WTC11 (cell line): ENCODE measurements at regions not wholly inside any gene's neighbourhood (a gene's known extent, or its start where the extent isn't known, plus 50 kb on each side); places are given as distances from the start of the nearest gene placed in this dataset.

ENCODE experiments used
- ATAC-seq: fragments of 200-7000 bp; cut with Tn5 transposase; 2 replicates; pipeline ENCODE4 v1.10.0; 2021; ENCODE audit warnings: mild to moderate bottlenecking, moderate library complexity
- CTCF ChIA-PET: fragments of 300-600 bp; sonication (Branson Sonifier 250); formaldehyde crosslinking; loops from one replicate; lab custom pipeline; 2021; ENCODE audit warnings: antibody characterized with exemption; lab: Charles Lee
- POLR2A ChIA-PET: fragments of 350-600 bp; sonication (Branson Sonifier 250); formaldehyde crosslinking; loops from one replicate; lab custom pipeline; 2021; ENCODE audit warnings: antibody characterized with exemption; lab: Charles Lee
- DNase-seq: peaks from one replicate; pipeline ENCODE4 v3.0.0; 2021; ENCODE audit warnings: low spot score
- H3K27ac Mint-ChIP-seq: 2 replicates; pipeline ENCODE4 v1.8.0; 2021; ENCODE audit warnings: mixed read lengths
- H3K27me3 Mint-ChIP-seq: 2 replicates; pipeline ENCODE4 v1.8.0; 2021; ENCODE audit warnings: low read depth, mild to moderate bottlenecking, moderate library complexity, mixed read lengths
- H3K36me3 Mint-ChIP-seq: 2 replicates; pipeline ENCODE4 v1.8.0; 2021; ENCODE audit warnings: mixed read lengths
- H3K4me1 Mint-ChIP-seq: 2 replicates; pipeline ENCODE4 v1.8.0; 2022; ENCODE audit warnings: mixed read lengths
- H3K4me3 Mint-ChIP-seq: 2 replicates; pipeline ENCODE4 v1.8.0; 2021; ENCODE audit warnings: mild to moderate bottlenecking, moderate library complexity, mixed read lengths
- H3K9me3 Mint-ChIP-seq: 2 replicates; pipeline ENCODE4 v1.8.0; 2021; ENCODE audit warnings: mixed read lengths
- ATF1 ChIP-seq: sonication (generic); formaldehyde crosslinking; IDR thresholded peaks from 2 replicates; pipeline ENCODE4 v1.8.1; 2023; ENCODE audit warnings: mild to moderate bottlenecking, moderate library complexity, missing genetic modification reagents
- ATF3 ChIP-seq: sonication (generic); formaldehyde crosslinking; conservative IDR thresholded peaks from 2 replicates; pipeline ENCODE4 v1.8.1; 2022; ENCODE audit warnings: mild to moderate bottlenecking, missing genetic modification reagents
- CTCF ChIP-seq: fragments of 200-600 bp; IDR thresholded peaks from 2 replicates; pipeline ENCODE4 v1.8.0; 2022; ENCODE audit warnings: antibody characterized with exemption
- E2F5 ChIP-seq: sonication (generic); formaldehyde crosslinking; IDR thresholded peaks from 2 replicates; pipeline ENCODE4 v1.8.1; 2022; ENCODE audit warnings: mild to moderate bottlenecking, moderate library complexity, missing genetic modification reagents
- FOXP1 ChIP-seq: sonication (generic); formaldehyde crosslinking; IDR thresholded peaks from 2 replicates; pipeline ENCODE4 v1.8.0; 2022; ENCODE audit warnings: missing genetic modification reagents, mild to moderate bottlenecking, moderate library complexity, borderline replicate concordance
- HMGA2 ChIP-seq: fragments of 250-450 bp; sonication (Bioruptor Pico); IDR thresholded peaks from 2 replicates; pipeline ENCODE4 v1.4.0; 2021; ENCODE audit warnings: mild to moderate bottlenecking, moderate library complexity
- IRF1 ChIP-seq: sonication (generic); formaldehyde crosslinking; IDR thresholded peaks from 2 replicates; pipeline ENCODE4 v1.8.0; 2023; ENCODE audit warnings: missing genetic modification reagents
- SMAD4 ChIP-seq: sonication (generic); formaldehyde crosslinking; IDR thresholded peaks from 2 replicates; pipeline ENCODE4 v1.8.0; 2022; ENCODE audit warnings: mild to moderate bottlenecking, missing genetic modification reagents
- TEAD4 ChIP-seq: sonication (generic); formaldehyde crosslinking; IDR thresholded peaks from 2 replicates; pipeline ENCODE4 v1.8.0; 2022; ENCODE audit warnings: mild to moderate bottlenecking, missing genetic modification reagents
- USF2 ChIP-seq: sonication (generic); formaldehyde crosslinking; IDR thresholded peaks from 2 replicates; pipeline ENCODE4 v1.8.1; 2023; ENCODE audit warnings: mild to moderate bottlenecking, missing genetic modification reagents, moderate library complexity
- ZNF281 ChIP-seq: sonication (generic); formaldehyde crosslinking; IDR thresholded peaks from 2 replicates; pipeline ENCODE4 v1.8.0; 2023; ENCODE audit warnings: mild to moderate bottlenecking, missing genetic modification reagents
- ZNF396 ChIP-seq: fragments of 250-450 bp; sonication (Bioruptor Pico); IDR thresholded peaks from 2 replicates; pipeline ENCODE4 v1.8.0; 2021; ENCODE audit warnings: mild to moderate bottlenecking, moderate library complexity, borderline replicate concordance
- ZNF423 ChIP-seq: fragments of 250-450 bp; sonication (Bioruptor Pico); IDR thresholded peaks from 2 replicates; pipeline ENCODE4 v2.1.2; 2022; ENCODE audit warnings: mild to moderate bottlenecking, moderate library complexity
- ZNF512 ChIP-seq: sonication (generic); formaldehyde crosslinking; IDR thresholded peaks from 2 replicates; pipeline ENCODE4 v1.8.1; 2022; ENCODE audit warnings: missing genetic modification reagents, borderline replicate concordance

GRCh38 chr11:33444835-33445594 is 187.8 kb downstream of the HIPK3 start (continued):
- TF ChIP-seq FOXP1 (CRISPR knock-in tag), result no peak
- TF ChIP-seq HMGA2, result no peak
- no peak for TF ChIP-seq ATF1 (CRISPR knock-in tag)
- TF ChIP-seq ATF3, result no peak

- no peak for DNase-seq
- Mint-ChIP-seq H3K9me3 (peaks cover 6% of the 10 kb centered on the region; the same call in 1 of the 2 replicates), H3K27me3 (no peaks in the 10 kb centered on the region; the same call in 1 of the 2 replicates), H3K4me1 (no peaks in the 10 kb centered on the region), H3K4me3 (no peak overlapping the region), H3K27ac (no peak overlapping the region), H3K36me3 (peaks cover 4% of the 10 kb centered on the region; the same call in 1 of the 2 replicates)
- ChIA-PET CTCF (no interaction called here), POLR2A (no interaction called here)
- TF ChIP-seq USF2 (CRISPR knock-in tag), result no peak
- no peak for TF ChIP-seq ZNF396 (CRISPR knock-in tag)
- TF ChIP-seq ZNF281 (CRISPR knock-in tag), result no peak
- no peak for TF ChIP-seq IRF1 (CRISPR knock-in tag)
- no peak for TF ChIP-seq SMAD4 (CRISPR knock-in tag)
- TF ChIP-seq ZNF512 (CRISPR knock-in tag), result no peak
- TF ChIP-seq E2F5, result no peak
- no peak for TF ChIP-seq TEAD4 (CRISPR knock-in tag)
- no peak for TF ChIP-seq ATF1 (CRISPR knock-in tag)
- no peak for TF ChIP-seq CTCF
- no peak for ATAC-seq
Measured at GRCh38 chr11:33443684-33444083, 186.5 kb downstream of the HIPK3 start.

GRCh38 chr11:33438301-33438700 is 181.1 kb downstream of the HIPK3 start:
- ChIA-PET POLR2A (no interaction called here), CTCF (no interaction called here)
- no peak overlapping the region for H3K27ac Mint-ChIP-seq
- H3K9me3 Mint-ChIP-seq, result peaks cover 26% of the 10 kb centered on the region
- no peak overlapping the region for H3K4me3 Mint-ChIP-seq
- ATAC-seq (no peak), DNase-seq (no peak)
- no peak for TF ChIP-seq ZNF423 (CRISPR knock-in tag)
- no peak for TF ChIP-seq ATF1 (CRISPR knock-in tag)
- no peaks in the 10 kb centered on the region for H3K4me1 Mint-ChIP-seq
- peaks cover 3% of the 10 kb centered on the region for H3K27me3 Mint-ChIP-seq
- H3K36me3 Mint-ChIP-seq, result peaks cover 16% of the 10 kb centered on the region
